ENCODE measurements at regions not wholly inside any gene's neighbourhood (a gene's known extent, or its start where the extent isn't known, plus 50 kb on each side); places are given as distances from the start of the nearest gene placed in this dataset.

DNA sequence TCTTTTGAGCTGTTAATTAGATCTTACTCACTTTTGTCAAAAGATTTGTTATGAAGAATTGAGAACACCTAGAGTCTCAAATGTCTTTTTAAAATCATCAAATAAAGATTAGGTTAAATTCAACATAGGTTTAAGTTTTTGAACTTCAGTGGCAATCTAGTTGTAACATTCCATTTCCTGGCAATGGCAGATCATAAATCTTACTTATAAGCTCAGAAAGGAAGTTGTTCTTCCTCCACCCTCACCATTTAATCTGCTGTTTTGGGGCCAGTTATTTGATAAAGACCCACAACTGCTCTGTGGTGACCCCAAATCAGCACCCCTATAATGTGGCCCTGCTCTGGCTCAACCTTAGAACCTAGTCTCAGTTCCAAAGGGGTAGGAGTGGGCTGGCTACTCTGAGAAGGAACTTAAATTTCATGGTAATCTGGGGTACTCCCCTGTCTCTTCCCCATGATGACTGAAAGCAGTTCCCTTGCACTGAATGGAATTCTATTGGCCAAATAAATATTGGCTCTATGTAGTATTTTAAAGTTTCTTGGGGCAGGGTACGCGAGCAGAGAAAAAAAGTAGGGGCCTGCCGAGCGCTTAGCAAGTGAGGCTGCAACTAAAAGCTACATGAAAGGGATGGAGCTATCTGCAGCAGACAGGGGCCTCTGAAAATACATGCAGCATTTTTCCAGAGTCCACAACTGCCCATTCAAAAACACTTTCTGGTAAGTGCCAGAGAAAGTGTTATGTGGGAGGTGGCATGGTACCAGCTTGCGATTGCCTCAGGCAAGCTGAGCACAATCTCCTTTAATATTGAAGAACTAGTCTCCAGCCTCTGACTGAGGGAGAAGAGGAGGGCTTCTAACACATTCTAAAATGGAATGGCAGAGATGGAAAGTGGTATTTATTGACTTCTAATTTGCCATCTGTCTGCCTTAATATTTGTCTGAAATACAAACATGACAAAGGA, 103.6 kb upstream of the RASGRP1 start:
- ATAC-seq, result no peak
- Histone ChIP-seq H3K4me3 (no peak overlapping the region), H3K27me3 (ENCODE audit: insufficient read depth in 3 of 3, low read length in 2 of 3) (peaks cover 0 to 2% (median 0%) of the 10 kb centered on the region in 3 donors), H3K27ac (no peak overlapping the region), H3K9me3 (no peaks in the 10 kb centered on the region), H3K4me1 (no peaks in the 10 kb centered on the region), H3K36me3 (ENCODE audit: insufficient read depth in 1 of 2, low read depth in 1 of 2) (no peaks in the 10 kb centered on the region)
- intact Hi-C loops (cut with DNase I), result no loop called here
- WGBS, 3 donors, result 82 to 87% (median 83%) methylated on average over 5 of the region's 5 CpGs
- no peak for DNase-seq
- TF ChIP-seq, protein P1, sequence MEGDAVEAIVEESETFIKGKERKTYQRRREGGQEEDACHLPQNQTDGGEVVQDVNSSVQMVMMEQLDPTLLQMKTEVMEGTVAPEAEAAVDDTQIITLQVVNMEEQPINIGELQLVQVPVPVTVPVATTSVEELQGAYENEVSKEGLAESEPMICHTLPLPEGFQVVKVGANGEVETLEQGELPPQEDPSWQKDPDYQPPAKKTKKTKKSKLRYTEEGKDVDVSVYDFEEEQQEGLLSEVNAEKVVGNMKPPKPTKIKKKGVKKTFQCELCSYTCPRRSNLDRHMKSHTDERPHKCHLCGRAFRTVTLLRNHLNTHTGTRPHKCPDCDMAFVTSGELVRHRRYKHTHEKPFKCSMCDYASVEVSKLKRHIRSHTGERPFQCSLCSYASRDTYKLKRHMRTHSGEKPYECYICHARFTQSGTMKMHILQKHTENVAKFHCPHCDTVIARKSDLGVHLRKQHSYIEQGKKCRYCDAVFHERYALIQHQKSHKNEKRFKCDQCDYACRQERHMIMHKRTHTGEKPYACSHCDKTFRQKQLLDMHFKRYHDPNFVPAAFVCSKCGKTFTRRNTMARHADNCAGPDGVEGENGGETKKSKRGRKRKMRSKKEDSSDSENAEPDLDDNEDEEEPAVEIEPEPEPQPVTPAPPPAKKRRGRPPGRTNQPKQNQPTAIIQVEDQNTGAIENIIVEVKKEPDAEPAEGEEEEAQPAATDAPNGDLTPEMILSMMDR (IDR thresholded peaks at IDR 0.05), result no peak

DNA sequence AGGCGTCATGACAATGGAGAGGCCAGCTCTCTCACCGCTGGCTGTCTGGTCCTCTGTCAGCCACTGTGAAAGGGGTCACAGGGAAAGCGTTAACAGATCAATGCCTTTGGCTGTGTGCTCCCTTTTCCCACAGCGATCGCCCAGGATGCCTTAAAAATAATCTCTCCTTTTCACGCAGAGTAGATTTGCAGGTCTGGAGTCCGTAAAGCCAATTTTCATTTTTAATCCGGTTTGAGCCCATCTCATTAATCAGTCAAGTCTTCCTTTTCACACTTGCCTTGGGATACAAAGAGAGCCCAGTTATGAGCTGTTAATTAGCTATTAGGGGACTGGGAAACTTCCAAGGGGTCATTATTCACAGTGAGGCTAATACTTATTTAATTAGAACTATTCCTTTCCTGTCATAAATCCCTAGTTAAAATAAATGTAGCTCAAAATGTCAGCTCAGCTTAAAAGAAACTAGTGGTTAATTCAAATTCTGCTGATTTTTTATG, 104.3 kb upstream of the RASGRP1 start:
- Histone ChIP-seq H3K27me3 (ENCODE audit: insufficient read depth in 3 of 3, low read length in 2 of 3) (peaks cover 0 to 2% (median 0%) of the 10 kb centered on the region in 3 donors), H3K36me3 (ENCODE audit: insufficient read depth in 1 of 2, low read depth in 1 of 2) (no peaks in the 10 kb centered on the region), H3K4me1 (no peaks in the 10 kb centered on the region), H3K4me3 (no peak overlapping the region), H3K9me3 (no peaks in the 10 kb centered on the region), H3K27ac (no peak overlapping the region)
- intact Hi-C loops (cut with DNase I), result no loop called here
- TF ChIP-seq, protein P1 (IDR thresholded peaks at IDR 0.05), result no peak
- DNase-seq, result no peak
- no peak for ATAC-seq
- WGBS, 3 donors, result 36 to 39% (median 38%) methylated on average over 8 of the region's 8 CpGs

DNA sequence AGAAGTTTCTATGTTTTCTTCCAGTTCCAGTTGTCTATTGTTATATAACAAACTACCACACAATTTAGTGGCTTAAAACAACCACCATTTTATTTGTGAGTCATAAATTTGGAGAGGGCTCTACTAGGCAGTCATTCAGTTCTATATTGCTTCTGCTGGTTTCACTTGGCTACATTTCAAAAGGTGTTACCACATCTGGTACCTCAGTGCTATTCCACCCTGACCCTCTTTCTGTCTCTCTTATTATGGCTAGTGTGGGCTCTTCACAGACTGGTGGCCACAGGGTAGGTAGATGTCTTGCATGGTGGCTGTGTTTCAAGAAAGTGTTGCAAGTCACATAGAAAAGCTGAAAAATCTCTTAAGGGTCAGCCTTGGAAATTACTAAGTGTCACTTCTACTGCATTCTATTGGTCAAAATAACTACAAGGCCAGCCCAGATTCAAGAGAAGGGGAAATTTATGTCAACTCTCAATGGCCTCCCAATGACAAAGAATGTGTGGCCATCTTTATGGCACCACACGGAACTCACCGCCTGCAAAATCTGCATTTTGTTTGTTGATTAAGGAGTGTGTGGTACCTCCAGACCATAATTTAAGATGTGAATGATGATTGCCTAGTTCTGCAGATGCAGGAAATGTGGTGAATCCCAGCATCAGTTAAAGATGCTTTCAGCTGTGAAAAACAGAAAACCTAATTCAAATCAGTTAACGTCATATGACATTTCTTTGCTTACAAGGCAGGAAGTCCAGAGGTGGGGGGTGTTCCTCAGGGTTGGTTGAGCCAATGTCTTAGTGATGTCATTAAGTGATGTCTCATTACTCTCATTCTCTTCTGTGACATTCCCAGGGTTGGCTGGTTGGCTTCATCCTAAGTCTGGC, 105.8 kb upstream of the RASGRP1 start:
- Histone ChIP-seq H3K27me3 (ENCODE audit: insufficient read depth in 3 of 3, low read length in 2 of 3) (peaks cover 0 to 2% (median 0%) of the 10 kb centered on the region in 3 donors), H3K27ac (no peak overlapping the region), H3K36me3 (ENCODE audit: insufficient read depth in 1 of 2, low read depth in 1 of 2) (no peaks in the 10 kb centered on the region), H3K4me3 (no peak overlapping the region), H3K4me1 (no peaks in the 10 kb centered on the region), H3K9me3 (no peaks in the 10 kb centered on the region)
- ATAC-seq (no peak), DNase-seq (no peak)
- intact Hi-C loops (cut with DNase I), result no loop called here
- WGBS, 3 donors, result 82 to 86% (median 82%) methylated on average over 3 of the region's 3 CpGs
- TF ChIP-seq, protein P1 (IDR thresholded peaks at IDR 0.05), result no peak

DNA sequence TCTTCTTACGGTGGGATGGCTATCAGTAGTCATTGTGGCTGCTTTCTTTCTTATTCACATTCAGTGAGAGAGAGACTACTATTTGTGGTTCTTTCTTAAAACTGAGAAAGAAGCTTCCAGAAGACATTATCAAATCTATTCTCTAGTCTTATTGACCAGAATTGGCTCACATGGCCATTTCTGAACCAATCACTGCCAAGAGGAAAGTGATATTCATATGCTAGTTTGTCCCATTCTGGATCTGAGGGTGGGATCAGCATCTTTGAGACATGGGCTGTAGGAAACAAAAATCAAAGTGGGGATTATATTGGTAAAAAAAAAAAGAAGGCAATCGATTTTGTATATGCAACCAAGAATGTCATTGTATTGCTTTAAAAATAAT, 106.4 kb upstream of the RASGRP1 start:
- 88 to 94% (median 89%) methylated on average over 2 of the region's 2 CpGs for WGBS, 3 donors
- intact Hi-C loops (cut with DNase I), result no loop called here

More for the DNA sequence above, 106.4 kb upstream of the RASGRP1 start:
- Histone ChIP-seq H3K4me1 (no peaks in the 10 kb centered on the region), H3K4me3 (no peak overlapping the region), H3K36me3 (ENCODE audit: insufficient read depth in 1 of 2, low read depth in 1 of 2) (no peaks in the 10 kb centered on the region), H3K27me3 (ENCODE audit: insufficient read depth in 3 of 3, low read length in 2 of 3) (peaks cover 0 to 2% (median 0%) of the 10 kb centered on the region in 3 donors), H3K27ac (no peak overlapping the region), H3K9me3 (no peaks in the 10 kb centered on the region)
- no peak for ATAC-seq
- TF ChIP-seq, protein P1 (IDR thresholded peaks at IDR 0.05), result no peak
- DNase-seq, result no peak
